ENCODE measurements at regions not wholly inside any gene's neighbourhood (a gene's known extent, or its start where the extent isn't known, plus 50 kb on each side); places are given as distances from the start of the nearest gene placed in this dataset.
"Not testable (repeated sequence)": the region's sequence is repeated elsewhere in the genome, so short reads cannot be mapped to it uniquely, and the experiment has no call there.

DNA sequence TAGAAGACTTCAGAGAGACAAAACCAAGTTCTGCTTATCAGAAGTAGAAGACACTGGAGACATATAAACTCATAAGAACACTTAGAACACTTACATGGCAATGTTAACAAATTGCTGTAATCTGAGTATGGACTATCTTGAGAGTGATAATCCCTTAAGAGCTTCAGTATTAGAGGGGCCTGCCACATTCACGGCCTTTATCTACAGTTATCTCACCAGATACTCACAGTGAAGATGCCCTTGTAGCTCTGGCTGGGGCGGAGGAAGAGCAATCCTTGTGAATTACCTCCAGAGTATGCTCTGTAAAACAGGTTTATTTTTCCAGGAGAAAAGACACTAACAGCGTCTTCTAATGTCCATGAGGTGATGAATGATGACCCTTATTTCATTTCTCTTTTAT, 762.8 kb downstream of the FAM181B start:
- DNase-seq = no peak

DNA sequence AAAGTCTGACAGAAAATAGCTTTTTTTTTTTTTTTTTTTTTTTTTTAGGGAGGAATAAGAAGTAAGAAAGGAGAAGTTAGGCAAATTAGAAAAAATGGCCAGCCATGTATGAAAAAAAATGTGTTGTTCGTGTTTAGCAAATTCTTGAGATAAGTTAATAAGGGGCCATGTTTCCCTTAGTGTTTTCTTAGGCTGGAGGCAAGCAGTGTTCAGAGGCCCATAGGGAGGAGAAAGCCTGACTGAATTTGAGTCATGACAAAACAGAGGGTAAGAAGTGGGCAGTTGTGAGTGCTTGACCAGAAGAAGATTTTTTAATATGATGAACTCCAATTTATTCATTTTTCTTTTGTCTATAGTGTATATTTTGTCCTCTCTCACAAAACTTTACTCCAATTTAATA, 766.4 kb downstream of the FAM181B start:
- no peak for DNase-seq

DNA sequence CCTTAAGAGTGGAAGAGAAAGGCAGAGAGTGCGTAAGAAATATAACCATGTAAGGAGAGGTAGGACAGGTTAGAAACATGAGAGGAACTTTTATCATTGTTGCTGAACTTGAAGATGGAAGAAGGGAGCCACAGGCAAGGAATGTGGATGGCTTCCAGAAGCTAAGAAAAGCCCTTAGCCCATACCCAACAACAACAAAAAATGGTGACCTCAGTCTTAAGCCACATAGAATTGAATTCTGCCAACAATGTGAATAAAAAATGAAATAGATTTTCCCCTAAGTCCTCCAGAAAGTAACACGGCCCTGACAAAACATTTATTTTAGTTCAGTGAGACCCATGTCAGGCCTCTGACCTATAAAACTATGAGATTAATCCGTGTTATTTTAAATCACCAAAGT, 767.3 kb downstream of the FAM181B start:
- no peak for DNase-seq

DNA sequence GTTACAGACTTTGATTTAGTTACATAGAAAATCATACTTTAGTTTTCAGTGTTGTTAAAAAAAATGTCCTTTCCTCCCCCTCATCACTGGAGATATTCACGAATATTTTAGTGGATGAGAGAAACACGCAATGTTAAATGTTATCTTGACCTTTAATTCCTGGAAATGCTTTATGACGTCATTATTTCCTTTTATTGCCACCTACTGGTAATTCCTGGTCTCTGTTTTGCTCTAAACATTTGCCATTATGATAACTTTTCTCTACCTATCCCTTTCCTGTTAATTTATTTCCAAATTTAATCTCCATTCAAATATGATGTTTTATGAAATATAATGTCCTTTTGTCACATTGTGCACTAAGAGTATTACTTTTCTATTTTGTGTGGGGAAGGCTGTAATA, 770.6 kb downstream of the FAM181B start:
- no peak for DNase-seq

DNA sequence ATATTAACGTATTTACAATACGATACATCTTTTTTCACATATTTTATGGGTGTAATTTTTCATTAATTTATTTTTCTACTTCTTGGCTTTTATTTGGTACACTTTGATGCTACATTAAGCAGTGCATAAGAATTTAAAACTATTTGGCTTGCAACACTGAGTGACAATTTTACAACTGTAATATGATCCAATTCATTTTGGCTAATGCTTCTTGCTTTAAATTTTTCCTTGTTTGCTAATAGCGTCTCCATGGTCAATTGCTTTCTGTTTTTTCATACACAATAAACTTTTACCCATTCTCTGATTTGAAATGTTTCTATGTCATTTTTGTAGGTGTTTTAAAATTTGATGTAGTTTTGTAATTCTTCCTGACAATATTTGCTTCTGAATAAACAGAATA, 773.2 kb downstream of the FAM181B start:
- no peak for DNase-seq

DNA sequence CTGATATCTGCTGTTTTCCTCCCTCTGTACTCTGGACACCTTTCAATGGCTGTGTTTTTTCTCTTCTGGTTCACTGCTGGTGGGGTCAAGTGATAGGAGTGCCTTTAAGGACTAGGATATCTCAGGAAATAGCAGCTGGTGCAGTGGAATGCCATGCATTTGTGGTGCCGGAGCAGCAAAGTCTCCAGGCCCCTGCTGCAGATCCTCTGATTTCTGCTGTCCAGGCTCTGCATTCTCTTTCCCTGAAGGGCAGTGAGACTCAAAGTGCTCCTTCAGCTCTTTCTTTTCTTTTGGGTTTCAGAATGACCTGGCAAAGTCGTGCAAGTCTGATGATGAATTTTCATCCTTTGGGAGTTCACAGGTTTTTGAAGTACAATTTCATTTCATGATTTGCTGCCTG, 774.3 kb downstream of the FAM181B start:
- DNase-seq = no peak

DNA sequence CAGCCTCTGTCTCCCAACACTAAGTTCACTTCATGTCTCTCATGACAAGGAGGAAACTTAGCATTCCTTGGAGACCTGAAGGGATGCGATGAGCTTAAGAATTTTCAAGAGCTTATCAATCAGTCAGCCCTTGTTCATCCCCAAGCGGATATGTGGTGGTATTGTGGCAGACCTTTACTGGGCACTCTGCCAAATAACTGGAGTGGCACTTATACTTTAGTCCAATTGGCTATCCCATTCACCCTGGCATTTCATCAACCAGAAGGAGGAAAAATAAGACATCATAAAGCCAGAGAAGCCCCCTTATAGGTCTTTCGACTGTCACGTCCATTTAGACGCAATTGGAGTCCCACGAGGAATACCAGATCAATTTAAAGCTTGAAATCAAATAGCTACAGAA, 779.4 kb downstream of the FAM181B start:
- DNase-seq = not testable (repeated sequence)

DNA sequence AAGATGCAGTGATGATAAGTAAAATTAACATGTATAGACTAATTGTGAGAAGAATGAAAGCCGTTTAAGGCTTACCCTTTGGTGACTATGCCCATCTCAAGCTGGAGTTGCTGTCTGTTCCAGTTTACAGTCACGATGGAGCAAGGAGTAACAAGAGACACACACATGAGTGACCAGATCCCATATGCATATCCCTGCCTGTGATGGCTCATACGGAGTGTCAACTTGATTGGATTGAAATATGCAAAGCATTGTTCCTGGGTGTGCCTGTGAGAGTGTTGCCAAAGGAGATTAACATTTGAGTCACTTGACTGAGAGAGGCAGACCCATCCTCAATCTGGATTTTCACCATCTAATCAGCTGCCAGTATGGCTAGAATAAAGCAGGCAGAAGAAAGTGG, 786.8 kb downstream of the FAM181B start:
- no peak for DNase-seq

DNA sequence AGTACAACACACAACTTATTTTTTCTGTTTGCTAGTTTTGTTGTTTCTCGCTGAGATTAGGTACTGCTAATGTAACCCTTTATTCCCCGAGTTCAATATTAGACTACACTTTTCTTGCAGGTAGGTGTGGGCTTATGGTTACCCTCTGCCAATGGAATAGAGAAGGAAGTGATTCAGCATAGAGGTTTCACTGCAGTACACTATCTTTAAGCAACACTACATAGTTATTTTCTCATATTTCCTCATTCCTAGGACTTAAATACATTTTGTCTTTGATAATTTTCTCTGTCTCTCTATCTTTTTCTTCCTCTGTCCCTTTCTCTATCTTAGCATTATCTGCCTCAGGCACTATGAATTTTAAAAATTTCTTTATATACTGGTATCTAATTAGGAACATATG, 791.0 kb downstream of the FAM181B start:
- DNase-seq = no peak

DNA sequence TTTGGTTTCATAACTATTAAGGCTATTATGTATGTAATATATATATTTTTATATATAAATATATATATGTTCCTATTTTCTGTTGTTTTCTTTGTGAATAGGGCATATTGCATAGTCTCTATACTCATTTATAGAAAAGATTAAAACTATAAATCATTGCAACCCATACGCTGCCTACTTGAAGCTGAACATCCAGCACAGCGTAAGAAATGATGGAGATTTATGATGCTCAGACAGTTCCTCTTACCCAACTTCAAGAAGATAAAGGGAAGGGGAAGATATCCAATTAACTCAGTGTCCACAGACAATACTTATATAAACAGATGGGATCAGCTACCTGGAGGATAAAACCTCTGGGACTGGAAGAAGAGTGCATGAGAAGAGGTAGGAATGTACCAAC, 791.7 kb downstream of the FAM181B start:
- no peak for DNase-seq

DNA sequence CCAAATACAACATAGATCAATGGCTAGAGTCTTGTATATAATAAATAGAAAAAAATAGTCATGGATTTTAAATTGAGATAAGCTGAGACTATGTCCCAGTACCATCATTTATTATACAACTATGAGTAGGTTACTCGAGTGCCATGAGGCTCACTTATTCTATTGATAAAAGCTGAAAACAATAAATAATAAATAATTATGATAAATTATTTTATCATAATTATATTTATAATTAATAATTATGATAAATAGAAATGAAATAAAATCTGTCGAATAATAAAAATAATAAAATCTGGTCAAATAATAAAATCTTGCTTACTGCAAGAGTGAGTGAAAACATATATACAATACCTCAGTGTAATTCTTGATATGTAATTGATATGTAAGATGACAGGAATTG, 801.4 kb downstream of the FAM181B start:
- no peak for DNase-seq

DNA sequence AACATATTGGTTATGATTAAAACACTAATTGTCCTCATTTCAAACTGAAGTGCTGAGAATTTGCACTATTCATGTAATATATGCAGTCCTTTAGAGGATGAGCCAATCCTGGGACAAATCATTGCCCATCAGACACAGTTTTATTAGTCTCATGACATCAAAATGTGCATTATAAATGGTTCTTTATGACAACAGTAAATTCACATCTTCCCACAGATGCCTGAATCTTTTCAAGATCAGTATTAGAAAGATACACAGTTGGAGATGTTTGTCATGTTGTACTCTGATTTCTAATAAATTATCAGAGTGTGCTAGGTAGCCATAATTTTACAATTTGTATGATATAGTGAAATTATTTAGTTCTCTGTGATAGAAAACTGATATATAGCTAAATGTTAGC, 813.5 kb downstream of the FAM181B start:
- no peak for DNase-seq

DNA sequence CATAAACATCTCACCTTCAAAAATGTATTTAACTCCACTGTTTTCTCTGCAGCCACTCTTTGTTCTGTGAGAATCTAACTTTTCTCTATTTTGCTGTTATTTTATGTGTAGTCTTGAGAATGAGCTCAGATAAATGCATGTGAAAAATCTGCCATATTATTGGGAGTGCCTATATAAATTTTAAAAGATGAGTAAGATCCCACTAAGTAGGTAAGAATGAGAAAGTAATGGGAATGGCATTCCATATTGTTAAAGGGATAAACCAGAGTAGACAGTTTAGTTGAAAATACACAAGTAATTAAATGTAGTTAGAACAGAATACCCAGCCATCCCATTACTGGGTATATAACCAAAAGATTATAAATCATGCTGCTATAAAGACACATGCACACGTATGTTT, 817.2 kb downstream of the FAM181B start:
- no peak for DNase-seq

DNA sequence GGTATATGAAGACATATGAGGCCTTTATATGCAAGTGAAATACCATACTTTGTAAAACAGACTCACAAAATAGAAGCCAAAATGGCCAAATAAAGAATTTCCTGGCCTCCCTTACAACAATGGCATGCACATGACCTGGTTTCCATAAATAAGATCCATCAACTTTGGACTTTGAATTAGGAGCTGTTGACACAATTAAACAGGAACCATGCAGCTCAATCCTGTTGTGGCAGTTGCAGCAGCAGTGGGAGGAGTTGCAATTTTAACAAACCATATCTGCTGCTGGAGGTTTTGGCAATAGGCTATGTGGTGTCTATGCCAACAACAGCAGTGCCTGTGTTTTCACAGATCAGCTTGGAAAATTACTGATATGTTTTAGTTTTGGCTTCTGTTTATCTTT, 818.6 kb downstream of the FAM181B start:
- DNase-seq = no peak

DNA sequence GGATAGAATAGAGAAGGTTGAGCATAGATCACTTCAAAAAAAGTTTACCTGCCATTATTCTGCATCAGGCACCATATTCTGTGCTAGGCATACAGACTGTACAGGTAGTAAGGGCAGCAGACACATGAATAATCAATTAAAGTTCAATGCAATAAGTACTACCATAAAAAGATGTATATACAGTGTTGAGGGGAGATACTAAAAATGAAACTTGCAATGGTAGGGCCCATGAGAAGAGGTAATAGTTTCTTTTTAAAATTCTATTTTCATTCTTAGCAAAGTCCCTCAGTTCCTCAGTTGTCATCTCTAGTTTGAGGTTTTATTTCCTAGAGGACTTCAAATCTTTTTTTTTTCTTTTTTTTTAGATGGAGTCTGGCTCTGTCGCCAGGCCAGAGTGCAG, 819.9 kb downstream of the FAM181B start:
- DNase-seq = no peak

DNA sequence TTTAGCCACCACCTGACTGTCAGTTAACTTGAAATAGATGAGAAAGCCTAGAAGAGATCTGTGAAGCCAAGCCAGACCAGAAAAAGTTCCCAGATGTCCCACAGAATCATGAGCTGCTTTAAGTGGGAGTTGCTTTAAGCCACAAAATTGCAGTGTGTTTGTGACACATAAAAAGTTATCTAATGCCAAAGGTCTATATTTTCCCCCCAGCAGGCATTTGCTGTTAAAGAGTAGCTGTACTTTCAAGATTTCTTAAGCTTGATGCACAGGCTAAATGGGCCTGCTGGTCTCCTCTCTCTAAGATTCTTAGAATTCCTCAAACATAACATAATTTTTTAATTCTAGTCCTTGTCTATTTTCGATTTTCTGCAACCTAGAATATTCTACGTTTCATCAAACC, 825.7 kb downstream of the FAM181B start:
- no peak for DNase-seq

DNA sequence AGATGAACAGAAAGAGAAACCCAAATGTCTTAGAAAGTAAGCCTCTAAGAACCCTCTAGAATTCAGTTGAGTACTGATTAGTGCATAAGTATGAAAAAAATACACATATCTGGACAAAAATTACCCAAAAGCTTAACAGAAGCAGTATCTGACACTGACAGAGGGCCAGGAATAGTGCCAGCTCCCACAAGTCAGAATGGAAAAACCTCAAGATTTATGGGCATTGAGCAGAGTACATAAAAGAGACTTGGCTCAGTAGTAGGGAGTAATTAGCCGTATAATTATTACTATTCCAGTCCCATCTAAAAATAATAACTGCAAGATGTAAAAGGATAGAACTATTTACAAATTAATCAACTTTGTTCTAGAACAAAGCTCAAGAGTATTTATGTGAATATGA, 834.5 kb downstream of the FAM181B start:
- no peak for DNase-seq

DNA sequence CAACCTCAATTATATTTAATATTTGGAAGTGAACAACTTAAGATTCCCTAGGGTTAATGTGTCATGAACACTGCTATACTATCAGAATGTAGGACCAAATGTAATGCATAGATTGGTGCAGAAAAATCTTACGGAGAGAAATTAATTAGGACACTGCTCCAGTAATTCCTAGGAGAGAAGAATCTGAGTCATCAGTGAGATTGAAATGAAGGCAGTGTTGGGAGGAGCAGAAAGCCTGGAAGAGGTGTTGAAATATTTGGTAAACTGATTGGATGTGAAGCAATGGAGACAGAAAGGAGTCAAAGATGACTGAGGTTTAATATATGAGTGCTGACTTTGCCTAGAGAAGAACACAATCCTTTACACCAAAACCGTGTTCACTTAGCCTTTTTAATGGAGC, 836.0 kb downstream of the FAM181B start:
- no peak for DNase-seq

DNA sequence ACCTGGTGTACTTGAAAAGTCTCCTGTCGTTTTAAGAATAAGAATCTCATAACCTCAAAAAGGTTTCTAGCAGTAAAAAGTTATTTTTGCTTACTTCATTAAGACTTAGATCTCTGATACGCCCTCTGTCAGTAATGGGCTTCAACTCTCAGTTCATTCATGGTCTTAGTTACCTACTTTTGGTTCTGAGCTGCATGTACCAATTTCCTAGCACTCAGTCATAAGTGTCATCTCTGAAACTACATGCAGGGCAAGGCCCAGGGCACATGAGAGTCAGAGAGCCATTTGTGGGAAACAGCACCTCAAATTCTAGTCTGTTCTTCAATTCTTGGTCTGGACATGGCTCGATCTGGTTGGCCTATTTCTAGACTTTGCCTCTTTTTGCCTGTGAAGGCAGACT, 838.4 kb downstream of the FAM181B start:
- DNase-seq = no peak

DNA sequence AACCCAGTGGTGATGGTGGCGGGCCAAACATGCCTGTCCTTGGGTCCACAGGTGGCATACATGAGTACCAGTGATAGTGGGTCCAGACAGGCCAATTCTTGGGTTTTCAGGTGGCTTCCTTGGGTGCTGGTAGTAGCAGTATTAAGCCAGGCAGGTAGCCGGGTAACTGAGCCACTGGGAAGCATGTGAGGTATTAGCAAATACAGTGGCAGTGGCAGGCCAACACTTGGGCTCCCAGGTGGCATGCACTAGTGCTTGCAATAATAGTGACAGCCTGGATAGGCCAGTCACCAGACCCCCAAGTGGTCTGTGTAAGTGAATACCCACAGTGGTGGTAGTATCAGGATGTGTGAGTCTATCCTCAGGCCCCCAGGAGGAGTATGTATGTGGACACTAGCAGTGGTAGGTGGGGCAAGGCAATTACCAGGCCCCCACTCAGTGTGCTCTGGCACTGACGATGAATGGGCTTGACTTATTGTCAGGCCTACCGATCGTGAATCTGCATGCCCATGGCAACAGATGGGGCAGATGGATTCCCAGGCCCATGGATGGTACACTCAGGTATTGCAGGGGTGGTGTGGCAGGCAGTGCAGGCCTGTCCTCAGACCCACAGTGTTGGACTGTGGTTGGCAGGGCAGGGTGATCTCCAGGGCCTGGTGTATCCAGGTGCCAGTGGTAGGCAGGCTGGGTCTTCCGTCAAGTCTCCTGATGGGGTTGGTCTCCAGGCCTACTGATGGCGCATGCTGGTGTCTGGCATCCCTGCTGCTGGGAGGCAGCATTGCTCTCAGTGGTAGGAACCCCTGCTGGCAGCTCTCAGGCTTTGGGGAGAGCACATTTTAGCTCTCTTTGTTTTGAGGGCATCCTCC, 840.7 kb downstream of the FAM181B start:
- no peak for DNase-seq

DNA sequence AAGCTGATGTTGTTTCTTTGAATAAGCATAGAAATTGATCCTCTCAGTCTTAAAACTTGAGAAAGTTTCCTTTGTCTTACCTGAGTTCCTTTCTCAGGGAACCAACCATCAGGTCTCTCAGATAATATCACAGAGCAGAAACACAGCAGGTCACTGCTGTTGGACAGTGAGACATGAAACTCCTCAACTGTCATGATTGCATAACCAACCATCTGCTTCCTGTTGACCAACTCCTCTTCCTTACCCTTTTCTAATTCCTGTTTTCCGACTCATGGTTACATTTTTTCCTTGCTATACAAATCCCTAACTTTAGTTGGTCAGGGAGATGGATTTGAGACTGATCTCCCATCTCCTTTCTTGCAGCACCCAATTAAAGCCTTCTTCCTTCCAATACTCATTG, 845.3 kb downstream of the FAM181B start:
- DNase-seq = peak; percentile 7 to 16

DNA sequence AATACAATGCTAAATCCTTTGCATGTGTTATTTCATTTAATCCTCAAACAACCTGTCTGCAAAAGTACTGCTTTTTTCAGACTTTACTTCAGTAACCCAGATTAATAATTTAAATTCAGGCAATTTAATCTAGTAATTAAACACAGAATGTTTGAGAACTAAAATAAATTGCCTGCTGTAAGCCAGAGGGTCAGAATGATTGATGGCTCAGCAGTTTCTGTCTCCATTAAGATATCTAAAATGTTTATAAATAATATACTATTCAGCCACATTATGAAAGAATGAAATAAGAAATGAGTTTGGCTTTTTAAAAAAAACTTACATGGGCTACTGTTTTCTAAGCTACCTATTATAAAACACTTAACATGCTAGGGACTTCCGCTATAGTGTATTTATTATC, 846.0 kb downstream of the FAM181B start:
- DNase-seq = no peak

DNA sequence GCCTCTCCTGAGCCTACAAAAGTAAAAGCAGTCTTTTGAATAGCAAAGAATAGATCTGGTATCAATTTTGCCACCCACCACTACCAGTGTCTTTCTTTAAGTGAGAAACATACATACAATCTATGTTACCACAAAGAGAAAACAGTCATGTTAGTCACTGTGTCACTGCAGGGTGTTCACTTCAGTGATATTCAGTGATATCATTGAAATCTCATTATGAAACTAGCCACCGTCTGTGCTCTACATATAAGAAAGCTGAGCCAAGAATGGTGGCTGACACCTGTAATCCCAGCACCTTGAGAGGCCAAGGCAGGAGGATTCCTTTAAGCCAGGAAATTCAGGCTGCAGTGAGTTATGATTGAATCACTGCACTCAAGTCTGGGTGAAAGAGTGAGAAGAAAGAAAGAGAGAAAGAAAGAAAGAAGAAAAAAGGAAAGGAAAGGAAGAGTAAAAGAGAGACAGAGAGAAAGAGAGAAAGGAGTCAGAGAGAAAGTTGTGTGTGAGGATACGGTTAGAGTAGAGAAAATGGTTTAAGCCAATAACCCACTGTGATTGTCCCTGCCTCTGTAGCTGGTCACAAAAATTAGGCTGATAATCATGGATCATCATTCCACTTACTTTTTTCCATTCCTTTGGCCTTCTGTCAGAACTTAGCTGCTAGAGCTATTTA, 847.1 kb downstream of the FAM181B start:
- DNase-seq = no peak

DNA sequence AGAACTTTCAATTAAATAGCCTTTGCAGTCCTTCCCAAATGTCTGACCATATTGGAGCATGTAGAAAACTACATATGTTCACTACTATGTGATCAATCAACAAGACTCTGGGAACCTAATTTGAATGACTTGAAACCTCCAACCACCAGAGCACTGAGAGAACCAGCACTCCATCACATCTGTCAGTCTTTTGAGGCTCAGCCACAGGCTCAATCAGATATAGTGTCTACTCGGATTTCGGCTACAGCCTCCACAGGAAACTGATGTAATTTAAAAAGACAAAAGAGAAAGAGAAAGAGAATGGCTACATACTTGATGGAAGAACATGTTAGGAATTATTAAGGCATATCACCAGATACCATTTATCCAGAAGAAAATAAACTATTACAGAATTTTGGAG, 859.0 kb downstream of the FAM181B start:
- DNase-seq = no peak

DNA sequence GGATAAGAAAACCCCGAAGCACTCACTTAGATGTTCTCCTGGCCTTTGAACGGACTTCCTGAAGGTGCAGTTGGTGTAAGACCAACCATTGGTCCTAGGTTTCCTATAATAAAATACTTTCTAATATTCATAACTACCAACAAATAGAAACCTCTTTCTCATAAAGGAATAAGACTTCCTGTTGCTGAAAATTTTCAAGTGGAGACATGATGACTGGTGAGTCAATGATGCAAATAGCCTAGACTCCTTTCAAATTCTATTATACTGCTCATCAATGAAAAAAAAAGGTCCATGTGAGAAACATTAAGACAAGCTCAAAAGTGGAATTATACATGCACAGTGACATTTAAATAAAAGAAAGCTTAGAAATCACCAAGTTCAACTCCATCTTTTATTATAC, 862.8 kb downstream of the FAM181B start:
- no peak for DNase-seq

Data from inflammatory macrophage (primary cell).